Naive thymus-derived CD8-positive, alpha-beta T cell (primary cell): ENCODE measurements at regions not wholly inside any gene's neighbourhood (a gene's known extent, or its start where the extent isn't known, plus 50 kb on each side); places are given as distances from the start of the nearest gene placed in this dataset.
"Not testable (repeated sequence)": the region's sequence is repeated elsewhere in the genome, so short reads cannot be mapped to it uniquely, and the experiment has no call there.

ENCODE experiments used
- ATAC-seq, 2 donors: fragments of 150-1000 bp; cut with Tn5 transposase in 1 of 2; sonication (Bioruptor Pico), chemical (Tn5 transposase) in 1 of 2; 1 replicate in 1 of 2; 2 replicates in 1 of 2; pipeline ENCODE4 v1.10.0; 2021; ENCODE audit warnings: mild to moderate bottlenecking in 2 of 2, moderate library complexity in 2 of 2
- POLR2A ChIA-PET: fragments of 350-600 bp; sonication (Branson Sonifier 250); formaldehyde crosslinking; loops from one replicate; lab custom pipeline; 2021; ENCODE audit warnings: antibody characterized with exemption; lab: Charles Lee
- DNase-seq, 10 donors: peaks; one replicate each; pipeline versions ENCODE4 v3.0.0 to v3.0.0-alpha.2; 2020 to 2022
- H3K27ac Mint-ChIP-seq, 10 donors: one replicate each; pipeline ENCODE4 v1.8.0; 2020 to 2022; ENCODE audit warnings: mild to moderate bottlenecking in 10 of 10, mixed read lengths in 10 of 10, moderate library complexity in 4 of 10, inconsistent platforms in 1 of 10
- H3K27me3 Mint-ChIP-seq, 5 donors: one replicate each; pipeline ENCODE4 v1.8.0; 2021 to 2022; ENCODE audit warnings: mixed read lengths in 5 of 5
- H3K36me3 Mint-ChIP-seq, 3 donors: one replicate each; pipeline ENCODE4 v1.8.0; 2020 to 2022; ENCODE audit warnings: mixed read lengths in 3 of 3, mild to moderate bottlenecking in 2 of 3, inconsistent platforms in 1 of 3
- H3K4me1 Mint-ChIP-seq, 4 donors: one replicate each; pipeline ENCODE4 v1.8.0; 2021 to 2022; ENCODE audit warnings: mixed read lengths in 4 of 4
- H3K4me3 Mint-ChIP-seq, 10 donors: one replicate each; pipeline ENCODE4 v1.8.0; 2020 to 2022; ENCODE audit warnings: mild to moderate bottlenecking in 10 of 10, mixed read lengths in 10 of 10, moderate library complexity in 6 of 10, inconsistent platforms in 1 of 10
- H3K9me3 Mint-ChIP-seq, 9 donors: one replicate each; pipeline ENCODE4 v1.8.0; 2020 to 2022; ENCODE audit warnings: mixed read lengths in 9 of 9, mild to moderate bottlenecking in 3 of 9, inconsistent platforms in 1 of 9, moderate library complexity in 1 of 9

GRCh38 chr9:64499541-64499940 lies 785.5 kb downstream of the FOXD4L5 start:
- POLR2A ChIA-PET, H3K27me3 Mint-ChIP-seq, ATAC-seq, H3K27ac Mint-ChIP-seq, H3K4me3 Mint-ChIP-seq, H3K36me3 Mint-ChIP-seq, H3K4me1 Mint-ChIP-seq, H3K9me3 Mint-ChIP-seq, DNase-seq: not testable (repeated sequence)

- H3K27me3 Mint-ChIP-seq, DNase-seq, H3K36me3 Mint-ChIP-seq, H3K4me3 Mint-ChIP-seq, H3K4me1 Mint-ChIP-seq, H3K27ac Mint-ChIP-seq, POLR2A ChIA-PET, ATAC-seq, H3K9me3 Mint-ChIP-seq: not testable (repeated sequence)
These were observed 786.6 kb downstream of the FOXD4L5 start for GRCh38 chr9:64498409-64498808.

DNA sequence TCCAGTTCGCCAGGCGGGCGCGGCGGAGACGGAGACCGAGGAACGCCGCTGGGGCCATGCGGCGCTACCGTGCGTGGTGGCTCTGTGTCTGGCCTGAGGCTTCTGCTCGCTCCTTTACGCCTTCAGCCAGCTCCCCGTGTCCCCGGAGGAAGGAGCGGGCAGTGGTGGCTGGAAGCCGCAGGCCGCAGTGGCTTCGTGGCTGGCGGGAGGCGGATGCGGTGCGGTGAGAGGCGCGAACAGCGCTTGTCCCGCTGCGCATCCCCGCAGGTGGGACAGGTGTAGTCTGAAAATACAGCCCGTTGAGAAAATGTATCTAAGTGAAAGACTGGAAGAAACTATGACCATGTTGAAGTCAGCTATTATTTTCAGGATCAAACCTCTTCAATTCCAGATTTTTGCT lies 796.5 kb downstream of the FOXD4L5 start:
- ATAC-seq, POLR2A ChIA-PET: not testable (repeated sequence)

GRCh38 chr9:64486067-64486466 lies 798.9 kb downstream of the FOXD4L5 start:
- ATAC-seq, H3K9me3 Mint-ChIP-seq, H3K4me1 Mint-ChIP-seq, DNase-seq, H3K27ac Mint-ChIP-seq, H3K4me3 Mint-ChIP-seq, H3K36me3 Mint-ChIP-seq, POLR2A ChIA-PET, H3K27me3 Mint-ChIP-seq: not testable (repeated sequence)

More for the DNA sequence above, 796.5 kb downstream of the FOXD4L5 start:
- not testable (repeated sequence) for H3K36me3 Mint-ChIP-seq, H3K27ac Mint-ChIP-seq, H3K4me3 Mint-ChIP-seq, H3K4me1 Mint-ChIP-seq, DNase-seq, H3K9me3 Mint-ChIP-seq, H3K27me3 Mint-ChIP-seq

- DNase-seq, H3K27ac Mint-ChIP-seq, H3K4me1 Mint-ChIP-seq, H3K4me3 Mint-ChIP-seq, POLR2A ChIA-PET, ATAC-seq, H3K9me3 Mint-ChIP-seq, H3K27me3 Mint-ChIP-seq, H3K36me3 Mint-ChIP-seq: not testable (repeated sequence)
These were observed 805.9 kb downstream of the FOXD4L5 start for GRCh38 chr9:64479095-64479494.

- POLR2A ChIA-PET, H3K36me3 Mint-ChIP-seq, H3K27ac Mint-ChIP-seq, H3K9me3 Mint-ChIP-seq, DNase-seq, H3K4me3 Mint-ChIP-seq, H3K27me3 Mint-ChIP-seq, ATAC-seq, H3K4me1 Mint-ChIP-seq: not testable (repeated sequence)
These were observed 816.1 kb downstream of the FOXD4L5 start for GRCh38 chr9:64468943-64469342.

- H3K4me3 Mint-ChIP-seq, ATAC-seq, POLR2A ChIA-PET, H3K9me3 Mint-ChIP-seq, H3K36me3 Mint-ChIP-seq, H3K27me3 Mint-ChIP-seq, H3K4me1 Mint-ChIP-seq, H3K27ac Mint-ChIP-seq, DNase-seq: not testable (repeated sequence)
These were observed 818.9 kb downstream of the FOXD4L5 start for GRCh38 chr9:64466052-64466599.

DNA sequence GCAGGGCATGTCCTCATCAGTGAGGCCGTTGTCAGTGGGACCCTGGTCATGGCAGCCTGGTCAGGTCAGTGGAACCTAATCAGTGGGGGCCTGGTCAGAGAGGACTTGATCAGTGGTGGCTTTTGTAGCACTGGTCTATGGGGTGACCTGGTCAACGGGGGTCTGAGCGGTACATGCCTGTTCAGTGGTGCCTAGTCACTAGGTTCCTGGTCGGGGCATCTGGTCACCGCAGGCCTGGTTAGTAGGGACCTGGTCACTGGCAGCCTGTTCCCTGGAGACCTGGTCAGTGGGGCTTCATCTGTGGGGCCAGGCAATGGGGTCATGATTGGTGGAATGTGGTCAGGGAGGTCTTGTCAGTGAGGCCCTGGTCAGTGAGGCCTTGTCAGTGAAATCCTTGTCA lies 823.1 kb downstream of the FOXD4L5 start:
- not testable (repeated sequence) for H3K27me3 Mint-ChIP-seq, H3K27ac Mint-ChIP-seq

GRCh38 chr9:64458642-64459041 lies 826.4 kb downstream of the FOXD4L5 start:
- POLR2A ChIA-PET, H3K4me3 Mint-ChIP-seq, H3K27me3 Mint-ChIP-seq, H3K9me3 Mint-ChIP-seq, H3K27ac Mint-ChIP-seq, ATAC-seq, H3K36me3 Mint-ChIP-seq, H3K4me1 Mint-ChIP-seq, DNase-seq: not testable (repeated sequence)

More for the DNA sequence above, 823.1 kb downstream of the FOXD4L5 start:
- ATAC-seq, H3K9me3 Mint-ChIP-seq, H3K4me3 Mint-ChIP-seq, POLR2A ChIA-PET, DNase-seq, H3K4me1 Mint-ChIP-seq, H3K36me3 Mint-ChIP-seq: not testable (repeated sequence)

DNA sequence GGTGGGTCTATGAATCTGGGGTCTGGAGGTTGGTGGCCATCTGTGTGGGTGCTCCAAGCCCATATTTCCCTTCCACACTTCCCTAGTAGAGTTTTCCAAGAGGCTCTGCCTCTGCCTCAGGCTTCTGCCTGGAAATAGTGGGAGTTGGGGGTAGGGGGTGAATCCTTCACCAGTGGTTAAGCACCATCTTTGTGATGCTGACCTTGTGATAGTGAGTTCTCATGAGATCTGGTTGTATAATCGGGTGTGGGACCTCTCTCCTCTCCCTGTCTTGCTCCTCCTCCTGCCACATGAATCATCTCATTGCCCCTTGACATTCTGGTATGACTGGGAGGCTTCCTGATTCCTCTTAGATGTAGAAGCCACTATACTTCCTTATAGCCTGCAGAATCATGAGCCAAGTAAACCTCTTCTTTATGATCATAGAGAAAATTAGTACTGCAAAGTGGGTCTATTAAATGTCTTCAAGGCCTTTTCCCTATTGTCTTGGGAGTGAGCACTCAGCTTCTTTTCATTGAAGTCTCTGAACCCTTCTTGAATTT lies 829.8 kb downstream of the FOXD4L5 start:
- H3K9me3 Mint-ChIP-seq, H3K4me3 Mint-ChIP-seq, H3K4me1 Mint-ChIP-seq, POLR2A ChIA-PET, H3K36me3 Mint-ChIP-seq, H3K27ac Mint-ChIP-seq, ATAC-seq, DNase-seq, H3K27me3 Mint-ChIP-seq: not testable (repeated sequence)

DNA sequence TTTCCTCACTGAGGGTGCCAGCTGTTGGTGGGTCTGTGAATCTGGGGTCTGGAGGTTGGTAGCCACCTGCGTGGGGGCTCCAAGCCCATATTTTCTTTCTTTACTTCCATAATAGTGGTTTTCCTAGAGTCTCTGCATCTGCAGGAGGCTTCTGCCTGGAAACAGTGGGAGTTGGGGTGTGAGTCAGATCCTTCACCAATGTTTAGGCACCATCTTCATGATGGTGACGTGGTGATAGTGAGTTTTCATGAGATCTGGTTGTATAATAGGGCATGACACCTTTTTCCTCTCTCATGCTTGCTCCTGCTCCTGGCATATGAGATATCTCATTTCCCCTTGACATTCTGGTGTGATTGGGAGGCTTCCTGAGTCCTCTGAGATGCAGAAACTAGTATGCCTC lies 832.9 kb downstream of the FOXD4L5 start:
- H3K4me3 Mint-ChIP-seq, H3K36me3 Mint-ChIP-seq, H3K27me3 Mint-ChIP-seq, H3K9me3 Mint-ChIP-seq, H3K27ac Mint-ChIP-seq, H3K4me1 Mint-ChIP-seq, POLR2A ChIA-PET, ATAC-seq: not testable (repeated sequence)
- peak in 1 of 10 donors; percentile 31 for DNase-seq

DNA sequence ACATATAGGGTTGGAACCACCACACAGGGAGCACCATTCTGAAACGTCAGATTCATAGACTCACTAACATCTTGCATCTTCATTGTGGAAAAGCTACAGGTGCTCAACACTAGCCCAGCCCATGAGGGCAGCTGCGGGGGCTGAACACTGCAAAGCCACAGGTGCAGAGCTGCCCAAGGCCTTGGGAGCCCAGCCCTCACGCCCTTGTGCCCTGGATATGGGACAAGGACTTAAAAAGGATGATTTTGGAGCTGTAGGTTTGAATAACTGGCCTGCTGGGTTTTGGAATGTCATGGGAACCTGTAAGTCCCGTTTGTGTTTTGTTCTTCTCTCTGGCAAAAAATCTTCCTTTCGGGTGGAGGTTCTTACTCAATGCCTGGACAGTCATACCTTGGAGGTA lies 834.4 kb downstream of the FOXD4L5 start:
- ATAC-seq, DNase-seq, H3K36me3 Mint-ChIP-seq, H3K4me1 Mint-ChIP-seq, H3K27me3 Mint-ChIP-seq, POLR2A ChIA-PET, H3K27ac Mint-ChIP-seq, H3K4me3 Mint-ChIP-seq, H3K9me3 Mint-ChIP-seq: not testable (repeated sequence)

DNA sequence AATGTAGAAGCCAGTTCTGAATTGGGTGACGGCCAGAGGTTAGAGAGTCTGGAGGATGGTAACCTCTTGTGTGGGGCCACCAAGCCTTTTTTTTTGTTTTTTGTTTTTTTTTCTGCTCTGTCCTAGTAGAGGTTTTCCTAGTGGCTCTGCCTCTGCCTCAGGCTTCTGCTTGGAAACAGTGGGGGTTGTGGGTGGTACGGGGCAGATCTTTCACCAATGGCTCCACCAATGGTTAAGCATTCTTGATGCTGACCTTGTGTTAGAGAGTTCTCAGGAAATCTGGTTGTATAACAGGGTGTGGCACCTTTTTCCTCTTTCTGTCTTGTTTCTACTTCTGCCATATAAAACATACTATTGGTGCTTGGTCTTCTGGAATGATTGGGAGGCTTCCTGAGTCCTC lies 836.0 kb downstream of the FOXD4L5 start:
- H3K27ac Mint-ChIP-seq, H3K36me3 Mint-ChIP-seq, DNase-seq, H3K9me3 Mint-ChIP-seq, H3K4me1 Mint-ChIP-seq, ATAC-seq, H3K27me3 Mint-ChIP-seq, H3K4me3 Mint-ChIP-seq, POLR2A ChIA-PET: not testable (repeated sequence)

DNA sequence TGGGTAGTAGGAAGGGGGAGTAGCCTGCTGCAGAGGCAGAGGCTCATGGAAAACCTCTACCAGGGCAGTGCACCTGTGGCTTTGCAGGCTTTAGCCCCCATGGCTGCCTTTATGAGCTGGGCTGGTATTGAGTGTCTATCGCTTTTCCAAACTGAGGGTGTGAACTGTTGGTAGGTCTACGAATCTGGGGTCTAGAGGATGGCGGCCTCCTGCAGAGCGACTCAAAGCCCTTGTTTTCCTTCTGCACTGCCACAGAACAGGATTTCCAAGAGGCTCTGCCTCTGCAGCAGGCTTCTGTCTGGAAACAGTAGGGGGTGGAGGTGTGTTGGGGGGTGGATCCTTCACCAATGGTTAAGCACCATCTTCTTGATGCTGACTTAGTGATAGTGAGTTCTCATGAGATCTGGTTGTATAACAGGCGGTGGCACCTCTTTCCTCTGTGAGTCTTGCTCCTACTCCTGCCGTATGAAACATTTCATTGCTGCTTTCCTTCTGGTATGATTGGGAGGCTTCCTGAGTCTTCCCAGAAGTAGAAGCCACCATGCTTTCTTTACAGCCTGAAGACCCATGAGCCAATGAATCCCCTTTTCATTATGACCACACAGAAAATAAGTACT lies 840.0 kb downstream of the FOXD4L5 start:
- H3K9me3 Mint-ChIP-seq, H3K36me3 Mint-ChIP-seq, H3K27me3 Mint-ChIP-seq, H3K27ac Mint-ChIP-seq, H3K4me1 Mint-ChIP-seq, H3K4me3 Mint-ChIP-seq, ATAC-seq, POLR2A ChIA-PET: not testable (repeated sequence)
- peak in 1 of 10 donors; percentile 23 for DNase-seq
